ENCODE measurements at regions not wholly inside any gene's neighbourhood (a gene's known extent, or its start where the extent isn't known, plus 50 kb on each side); places are given as distances from the start of the nearest gene placed in this dataset.
"Not testable (repeated sequence)": the region's sequence is repeated elsewhere in the genome, so short reads cannot be mapped to it uniquely, and the experiment has no call there.

GRCh38 chr7:142698429-142698828 lies 50.8 kb upstream of the PRSS1 start:
- DNase-seq = no peak

GRCh38 chr7:142697270-142697669 lies 52.0 kb upstream of the PRSS1 start:
- no peak for DNase-seq

- no peak for DNase-seq
Measured at GRCh38 chr7:142696456-142697179, 52.7 kb upstream of the PRSS1 start.

- DNase-seq = no peak
Measured at GRCh38 chr7:142693911-142694310, 55.4 kb upstream of the PRSS1 start.

- no peak for DNase-seq
Measured at GRCh38 chr7:142690554-142691182, 58.6 kb upstream of the PRSS1 start.

GRCh38 chr7:142689439-142690120 lies 59.7 kb upstream of the PRSS1 start:
- DNase-seq = no peak

- DNase-seq = no peak
Measured at GRCh38 chr7:142685877-142686508, 63.3 kb upstream of the PRSS1 start.

- no peak for DNase-seq
Measured at GRCh38 chr7:142681314-142682092, 67.8 kb upstream of the PRSS1 start.

GRCh38 chr7:142671506-142671905 lies 77.8 kb upstream of the PRSS1 start:
- no peak for DNase-seq

- DNase-seq = no peak
Measured at GRCh38 chr7:142670511-142670910, 78.8 kb upstream of the PRSS1 start.

- peak; percentile 4 for DNase-seq
Measured at GRCh38 chr7:142669074-142669654, 80.1 kb upstream of the PRSS1 start.

GRCh38 chr7:142668495-142668894 lies 80.8 kb upstream of the PRSS1 start:
- no peak for DNase-seq

- no peak for DNase-seq
Measured at GRCh38 chr7:142657376-142657775, 91.9 kb upstream of the PRSS1 start.

GRCh38 chr7:142654398-142654797 lies 94.9 kb upstream of the PRSS1 start:
- DNase-seq = no peak

GRCh38 chr7:142647749-142648148 lies 101.5 kb upstream of the PRSS1 start:
- DNase-seq = no peak

GRCh38 chr7:142646386-142647140 lies 102.7 kb upstream of the PRSS1 start:
- no peak for DNase-seq

GRCh38 chr7:142645777-142646176 lies 103.5 kb upstream of the PRSS1 start:
- DNase-seq = no peak

- no peak for DNase-seq
Measured at GRCh38 chr7:142642316-142642715, 107.0 kb upstream of the PRSS1 start.

- not testable (repeated sequence) for DNase-seq
Measured at GRCh38 chr7:142641252-142641651, 108.0 kb upstream of the PRSS1 start.

GRCh38 chr7:142638581-142638980 lies 110.7 kb upstream of the PRSS1 start:
- no peak for DNase-seq

GRCh38 chr7:142637240-142637639 lies 112.0 kb upstream of the PRSS1 start:
- no peak for DNase-seq

- no peak for DNase-seq
Measured at GRCh38 chr7:142636751-142637150, 112.5 kb upstream of the PRSS1 start.
